NCI-H146 (cell line): ENCODE measurements at regions not wholly inside any gene's neighbourhood (a gene's known extent, or its start where the extent isn't known, plus 50 kb on each side); places are given as distances from the start of the nearest gene placed in this dataset.
"Not testable (repeated sequence)": the region's sequence is repeated elsewhere in the genome, so short reads cannot be mapped to it uniquely, and the experiment has no call there.

Source experiments
- DNase-seq: peaks from one replicate; lab custom pipeline; 2025; lab: John Stamatoyannopoulos, UW

DNA sequence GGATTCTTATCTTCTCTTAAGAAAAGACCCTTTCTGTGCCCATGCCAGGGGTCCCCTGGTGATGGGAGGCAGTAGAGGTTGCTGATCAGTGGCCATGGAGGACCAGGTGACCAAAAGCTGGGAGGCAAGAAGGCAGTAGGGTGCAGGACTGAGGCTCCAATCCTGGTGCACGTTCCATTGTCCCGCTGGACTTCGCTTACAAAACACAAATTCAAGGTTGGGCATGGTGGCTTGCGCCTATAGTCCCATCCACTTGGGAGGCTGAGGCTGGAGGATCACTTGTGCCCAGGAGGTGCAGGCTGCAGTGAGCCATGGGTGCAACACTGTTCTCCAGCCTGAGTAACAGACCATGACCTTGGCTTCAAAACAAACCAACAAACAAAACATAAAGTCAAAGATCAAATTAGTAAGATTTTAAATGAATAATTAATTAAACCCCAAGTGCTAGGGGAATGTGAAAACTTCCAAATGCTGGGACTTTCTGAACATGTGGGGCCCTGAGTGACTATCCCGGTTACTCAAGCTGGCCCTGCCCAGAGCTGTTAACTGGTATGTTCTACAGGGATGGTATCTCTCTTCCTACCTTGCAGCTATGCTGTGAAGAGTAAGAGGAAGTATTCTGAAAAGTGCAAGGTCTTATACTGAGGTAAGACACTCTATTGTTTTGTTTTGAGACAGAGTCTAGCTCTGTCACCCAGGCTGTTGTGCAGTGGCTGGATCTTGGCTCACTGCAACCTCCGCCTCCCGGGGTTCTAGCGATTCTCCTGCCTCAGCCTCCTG, 97.6 kb downstream of the LYZL2 start:
- no peak for DNase-seq

DNA sequence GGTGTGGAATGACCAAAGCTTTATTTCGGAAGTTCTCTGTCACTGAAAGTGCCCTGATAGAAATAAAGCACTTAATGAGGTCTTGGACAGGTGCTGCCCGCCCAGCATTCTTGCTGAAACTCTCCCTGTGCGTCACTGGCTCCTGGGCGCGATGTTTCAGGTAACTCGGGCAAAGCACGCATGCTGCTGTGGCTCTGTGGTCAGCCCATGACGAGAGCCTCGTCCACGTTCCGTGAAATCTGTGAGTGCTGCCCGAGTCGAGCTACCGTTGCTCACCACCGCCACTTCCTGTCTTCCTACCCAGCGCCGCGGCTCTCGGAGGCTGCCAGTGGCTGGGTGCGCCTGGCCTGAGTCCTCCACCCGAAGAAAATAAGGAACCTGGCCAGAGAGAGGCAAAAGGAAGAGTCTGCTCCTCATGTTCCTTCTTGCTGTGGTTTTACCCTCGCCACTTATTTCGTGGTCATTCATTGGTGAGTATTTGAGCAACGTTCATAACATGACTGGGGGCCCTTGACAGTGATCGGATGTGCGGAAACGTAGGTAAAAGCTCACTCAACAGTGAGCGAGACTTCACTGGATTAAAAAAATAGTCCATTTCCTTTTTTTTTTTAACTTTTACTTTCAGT, 95.5 kb downstream of the MAP3K8 start:
- no peak for DNase-seq

DNA sequence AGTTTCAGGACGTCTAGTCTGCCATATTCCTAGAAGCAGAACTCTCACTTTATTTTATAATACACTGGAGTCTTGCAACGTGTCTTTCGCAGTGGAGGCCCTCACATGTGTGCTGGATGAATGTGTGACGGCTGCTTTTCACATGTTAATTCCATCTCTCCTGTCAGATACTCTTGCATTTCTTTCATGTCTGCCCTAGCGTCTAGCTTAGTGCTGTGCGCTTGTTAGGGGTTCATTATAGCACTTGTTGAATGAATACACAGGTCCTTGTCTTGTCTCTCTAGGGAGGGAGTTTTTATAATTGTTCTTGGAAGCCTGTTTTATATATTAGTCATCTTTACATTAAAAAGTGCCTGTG, 94.4 kb downstream of the MAP3K8 start:
- no peak for DNase-seq

DNA sequence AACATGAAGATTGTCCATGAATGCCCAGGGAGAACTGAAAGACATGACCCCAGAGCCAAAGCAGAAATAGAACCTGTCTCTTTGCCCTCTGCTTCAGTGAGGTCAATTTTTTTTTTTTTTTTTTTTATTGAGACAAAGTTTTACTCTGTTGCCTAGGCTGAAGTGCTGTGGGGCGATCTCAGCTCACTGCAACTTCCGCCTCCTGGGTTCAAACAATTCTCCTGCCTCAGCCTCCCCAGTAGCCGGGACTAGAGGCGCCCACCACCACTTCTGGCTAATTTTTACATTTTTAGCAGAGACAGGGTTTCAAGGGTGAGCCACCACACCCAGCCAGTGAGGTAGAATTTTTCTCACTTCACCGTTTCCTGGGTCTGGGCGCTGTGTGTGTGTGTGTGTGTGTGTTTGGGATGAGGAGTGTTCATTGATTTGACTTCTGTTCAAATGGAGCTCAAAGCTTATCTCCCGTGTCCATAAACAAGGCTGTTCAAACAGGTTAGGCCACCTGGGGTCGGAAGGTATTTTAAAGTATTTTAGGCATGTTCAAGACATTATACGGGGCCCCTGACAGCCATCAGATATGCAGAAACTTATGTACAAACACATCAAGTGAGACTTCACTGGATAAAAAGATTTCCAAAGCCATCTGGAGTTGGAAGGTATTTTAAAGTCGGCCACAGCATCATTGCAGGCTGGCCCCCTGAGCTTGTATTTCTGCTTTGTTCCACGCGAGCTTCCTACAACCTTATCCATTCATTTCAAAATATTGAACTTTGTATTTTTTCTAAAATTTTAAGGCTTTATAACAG, 93.8 kb downstream of the MAP3K8 start:
- no peak for DNase-seq

DNA sequence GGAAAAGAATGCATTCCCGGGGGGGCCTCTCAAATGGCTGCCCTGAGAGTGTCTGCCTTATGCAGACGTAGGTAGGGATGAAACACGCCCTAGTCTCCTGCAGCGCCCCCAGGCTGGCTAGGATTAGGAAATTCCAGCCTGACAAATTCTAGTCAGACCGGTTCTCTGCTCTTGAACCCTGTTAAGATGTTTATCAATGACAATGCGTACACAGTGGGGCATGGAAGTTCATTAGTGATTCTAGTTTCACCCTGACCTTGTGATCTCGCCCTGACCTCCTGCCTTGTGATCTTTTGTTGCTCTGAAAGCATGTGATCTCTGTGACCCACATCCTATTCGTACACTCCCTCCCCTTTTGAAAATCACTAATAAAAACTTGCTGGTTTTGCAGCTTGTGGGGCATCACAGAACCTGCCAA, 88.7 kb downstream of the MAP3K8 start:
- DNase-seq = not testable (repeated sequence)

DNA sequence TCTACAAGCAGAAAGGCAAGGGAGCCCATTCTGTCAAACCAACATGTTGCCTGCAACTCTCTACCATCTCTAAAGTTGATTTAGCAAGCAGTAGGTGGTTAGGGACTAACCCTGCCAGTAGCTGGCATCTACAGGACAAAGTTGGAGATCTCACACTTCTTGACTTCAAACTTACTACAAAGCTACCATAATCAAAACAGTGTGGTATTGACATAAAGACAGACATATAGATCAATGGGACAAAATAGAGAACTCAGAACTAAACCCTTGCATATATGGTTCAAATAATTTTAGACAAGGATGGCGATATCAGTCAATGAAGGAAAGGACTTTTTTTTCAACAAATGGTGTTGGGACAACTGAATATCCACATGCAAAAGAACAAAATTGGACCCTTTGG, 84.9 kb downstream of the MAP3K8 start:
- no peak for DNase-seq
